Left ventricle myocardium inferior (tissue), 1 donor: ENCODE measurements at regions not wholly inside any gene's neighbourhood (a gene's known extent, or its start where the extent isn't known, plus 50 kb on each side); places are given as distances from the start of the nearest gene placed in this dataset.

Experiments
- DNase-seq: peaks from one replicate; pipeline ENCODE4 v3.0.0-alpha.2; 2020
- H3K27ac ChIP-seq: fragments of 200-600 bp; replicated peaks from 2 replicates; pipeline ENCODE4 v1.8.0; 2021
- H3K27me3 ChIP-seq: fragments of 200-600 bp; 2 replicates; pipeline ENCODE4 v1.8.0; 2021; ENCODE audit warnings: low read depth
- H3K36me3 ChIP-seq: fragments of 200-600 bp; 2 replicates; pipeline ENCODE4 v1.8.0; 2021
- H3K4me1 ChIP-seq: fragments of 200-600 bp; 2 replicates; pipeline ENCODE4 v1.8.0; 2021
- H3K4me3 ChIP-seq: fragments of 200-600 bp; 2 replicates; pipeline ENCODE4 v1.8.0; 2021; ENCODE audit warnings: mild to moderate bottlenecking, moderate library complexity
- H3K9me3 ChIP-seq: fragments of 200-600 bp; replicated peaks from 2 replicates; pipeline ENCODE4 v1.8.0; 2021
- intact Hi-C: fragments of 100-400 bp; cut with micrococcal nuclease; formaldehyde crosslinking; loops from one replicate; pipeline ENCODE4 v1.11.0; 2022
- TF ChIP-seq, protein P1 (sequence below): fragments of 200-600 bp; IDR thresholded peaks from 2 replicates; pipeline ENCODE4 v1.8.0; 2021; ENCODE audit warnings: antibody characterized with exemption, mild to moderate bottlenecking, borderline replicate concordance
- donor health status: DM: no; HTN: yes; CAD: no; lungs with severe emphysema.

- Histone ChIP-seq H3K27ac (no peak overlapping the region), H3K27me3 (no peaks in the 10 kb centered on the region), H3K36me3 (no peaks in the 10 kb centered on the region), H3K4me1 (no peaks in the 10 kb centered on the region), H3K4me3 (no peak overlapping the region), H3K9me3 (no peaks in the 10 kb centered on the region)
- intact Hi-C loops, result no loop called here
- TF ChIP-seq, protein P1, sequence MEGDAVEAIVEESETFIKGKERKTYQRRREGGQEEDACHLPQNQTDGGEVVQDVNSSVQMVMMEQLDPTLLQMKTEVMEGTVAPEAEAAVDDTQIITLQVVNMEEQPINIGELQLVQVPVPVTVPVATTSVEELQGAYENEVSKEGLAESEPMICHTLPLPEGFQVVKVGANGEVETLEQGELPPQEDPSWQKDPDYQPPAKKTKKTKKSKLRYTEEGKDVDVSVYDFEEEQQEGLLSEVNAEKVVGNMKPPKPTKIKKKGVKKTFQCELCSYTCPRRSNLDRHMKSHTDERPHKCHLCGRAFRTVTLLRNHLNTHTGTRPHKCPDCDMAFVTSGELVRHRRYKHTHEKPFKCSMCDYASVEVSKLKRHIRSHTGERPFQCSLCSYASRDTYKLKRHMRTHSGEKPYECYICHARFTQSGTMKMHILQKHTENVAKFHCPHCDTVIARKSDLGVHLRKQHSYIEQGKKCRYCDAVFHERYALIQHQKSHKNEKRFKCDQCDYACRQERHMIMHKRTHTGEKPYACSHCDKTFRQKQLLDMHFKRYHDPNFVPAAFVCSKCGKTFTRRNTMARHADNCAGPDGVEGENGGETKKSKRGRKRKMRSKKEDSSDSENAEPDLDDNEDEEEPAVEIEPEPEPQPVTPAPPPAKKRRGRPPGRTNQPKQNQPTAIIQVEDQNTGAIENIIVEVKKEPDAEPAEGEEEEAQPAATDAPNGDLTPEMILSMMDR, result no peak
- DNase-seq, result no peak
These were observed 403.9 kb upstream of the LRRC7 start for GRCh38 chr1:69163779-69164178.

DNA sequence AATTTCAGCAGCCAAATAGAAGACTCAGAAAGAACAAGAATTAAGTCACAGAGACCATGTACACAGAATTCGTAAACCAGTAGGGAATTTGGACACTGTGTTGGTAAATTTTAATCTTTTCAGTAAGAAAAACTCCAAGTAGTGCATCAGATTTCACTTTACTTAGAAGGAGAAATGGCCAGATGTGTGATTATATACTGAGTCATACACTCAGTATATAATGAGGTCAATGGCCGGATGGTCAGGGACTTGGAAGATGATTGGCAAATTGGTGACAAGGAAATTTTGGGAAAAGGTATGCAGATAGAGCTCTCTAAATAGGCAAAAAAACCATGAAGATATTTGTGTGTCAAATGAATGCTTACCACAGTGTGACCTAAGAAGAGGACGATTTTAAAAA, 399.8 kb upstream of the LRRC7 start:
- intact Hi-C loops, result no loop called here
- Histone ChIP-seq H3K4me1 (no peaks in the 10 kb centered on the region), H3K27ac (no peak overlapping the region), H3K27me3 (no peaks in the 10 kb centered on the region), H3K9me3 (no peaks in the 10 kb centered on the region), H3K36me3 (no peaks in the 10 kb centered on the region), H3K4me3 (no peak overlapping the region)
- TF ChIP-seq, protein P1, result no peak
- DNase-seq, result no peak

GRCh38 chr1:69171248-69171647, 396.5 kb upstream of the LRRC7 start:
- Histone ChIP-seq H3K27ac (no peak overlapping the region), H3K9me3 (peaks cover 5% of the 10 kb centered on the region), H3K4me3 (no peak overlapping the region), H3K27me3 (no peaks in the 10 kb centered on the region), H3K4me1 (no peaks in the 10 kb centered on the region), H3K36me3 (no peaks in the 10 kb centered on the region)
- no peak for DNase-seq
- intact Hi-C loops, result no loop called here
- TF ChIP-seq, protein P1, result no peak

GRCh38 chr1:69172003-69173000, 395.4 kb upstream of the LRRC7 start:
- Histone ChIP-seq H3K4me3 (no peak overlapping the region), H3K9me3 (peaks cover 5% of the 10 kb centered on the region), H3K36me3 (no peaks in the 10 kb centered on the region), H3K4me1 (no peaks in the 10 kb centered on the region), H3K27ac (no peak overlapping the region), H3K27me3 (no peaks in the 10 kb centered on the region)
- TF ChIP-seq, protein P1, result no peak
- DNase-seq, result no peak
- intact Hi-C loops, result no loop called here

GRCh38 chr1:69175053-69175452, 392.7 kb upstream of the LRRC7 start:
- no peak for DNase-seq
- Histone ChIP-seq H3K27ac (no peak overlapping the region), H3K36me3 (no peaks in the 10 kb centered on the region), H3K27me3 (no peaks in the 10 kb centered on the region), H3K9me3 (peaks cover 5% of the 10 kb centered on the region), H3K4me3 (no peak overlapping the region), H3K4me1 (no peaks in the 10 kb centered on the region)
- TF ChIP-seq, protein P1, result no peak
- intact Hi-C loops, result no loop called here
